Testis (tissue), 2 donors: ENCODE measurements at regions not wholly inside any gene's neighbourhood (a gene's known extent, or its start where the extent isn't known, plus 50 kb on each side); places are given as distances from the start of the nearest gene placed in this dataset.

ENCODE experiments used
- CTCF ChIP-seq, 3 experiments: fragments of 450-650 bp in 2 of 3; fragments of 200-600 bp in 1 of 3; sonication (generic) in 1 of 3; IDR thresholded peaks; one replicate each; pipeline ENCODE4 v1.5.1; 2016 to 2019; ENCODE audit warnings: antibody characterized with exemption in 3 of 3, mild to moderate bottlenecking in 2 of 3, moderate library complexity in 1 of 3
- POLR2A ChIP-seq: fragments of 450-650 bp; IDR thresholded peaks from one replicate; pipeline ENCODE4 v1.6.1; 2017; ENCODE audit warnings: antibody characterized with exemption, mild to moderate bottlenecking, moderate library complexity

- TF ChIP-seq CTCF (IDR thresholded peaks at IDR 0.05) (no peak), POLR2A (no peak)
Measured at GRCh38 chr15:81484086-81484955, 110.3 kb upstream of the TMC3 start.
